Activated naive CD8-positive, alpha-beta T cell treated with anti-CD3 and anti-CD28 coated beads, Interleukin-2, amount 10 ng/mL, durations not matched to agents 7 days and 5 days (primary cell): ENCODE measurements at regions not wholly inside any gene's neighbourhood (a gene's known extent, or its start where the extent isn't known, plus 50 kb on each side); places are given as distances from the start of the nearest gene placed in this dataset.

Source experiments
- ATAC-seq: fragments of 150-1000 bp; cut with Tn5 transposase; one replicate; pipeline ENCODE4 v1.10.0; 2021; ENCODE audit warnings: low read depth, moderate library complexity
- POLR2A ChIA-PET: fragments of 350-600 bp; sonication (Branson Sonifier 250); formaldehyde crosslinking; loops from one replicate; lab custom pipeline; 2021; ENCODE audit warnings: antibody characterized with exemption; lab: Charles Lee
- DNase-seq: peaks from one replicate; pipeline ENCODE4 v3.0.0; 2021
- H3K27ac Mint-ChIP-seq: one replicate; pipeline ENCODE4 v1.8.0; 2022; ENCODE audit warnings: mild to moderate bottlenecking, mixed read lengths
- H3K27me3 Mint-ChIP-seq: one replicate; pipeline ENCODE4 v1.8.0; 2022; ENCODE audit warnings: mild to moderate bottlenecking, moderate library complexity, mixed read lengths
- H3K36me3 Mint-ChIP-seq: one replicate; pipeline ENCODE4 v1.8.0; 2021; ENCODE audit warnings: mild to moderate bottlenecking, mixed read lengths
- H3K4me1 Mint-ChIP-seq: one replicate; pipeline ENCODE4 v1.8.0; 2021; ENCODE audit warnings: mixed read lengths
- H3K4me3 Mint-ChIP-seq: one replicate; pipeline ENCODE4 v1.8.0; 2022; ENCODE audit warnings: mild to moderate bottlenecking, moderate library complexity, mixed read lengths
- H3K9me3 Mint-ChIP-seq: one replicate; pipeline ENCODE4 v1.8.0; 2021; ENCODE audit warnings: mixed read lengths

- H3K4me3 Mint-ChIP-seq, result no peak overlapping the region
- ATAC-seq (no peak), DNase-seq (no peak)
- no peaks in the 10 kb centered on the region for H3K4me1 Mint-ChIP-seq
- no peak overlapping the region for H3K27ac Mint-ChIP-seq
- no peaks in the 10 kb centered on the region for H3K36me3 Mint-ChIP-seq
- POLR2A ChIA-PET, result no interaction called here
- peaks cover 6% of the 10 kb centered on the region for H3K27me3 Mint-ChIP-seq
- no peaks in the 10 kb centered on the region for H3K9me3 Mint-ChIP-seq
Measured at GRCh38 chr14:104423701-104424405, 155.7 kb upstream of the C14orf180 start.

- Mint-ChIP-seq H3K27me3 (peaks cover 2% of the 10 kb centered on the region), H3K4me3 (no peak overlapping the region), H3K9me3 (no peaks in the 10 kb centered on the region), H3K27ac (no peak overlapping the region), H3K36me3 (no peaks in the 10 kb centered on the region), H3K4me1 (no peaks in the 10 kb centered on the region)
- POLR2A ChIA-PET, result no interaction called here
- ATAC-seq, result no peak
- no peak for DNase-seq
Measured at GRCh38 chr14:104424406-104425072, 155.0 kb upstream of the C14orf180 start.

GRCh38 chr14:104425171-104425681 is 154.3 kb upstream of the C14orf180 start:
- H3K36me3 Mint-ChIP-seq, result no peaks in the 10 kb centered on the region
- H3K27me3 Mint-ChIP-seq, result no peaks in the 10 kb centered on the region
- H3K4me3 Mint-ChIP-seq, result no peak overlapping the region
- no peak overlapping the region for H3K27ac Mint-ChIP-seq
- H3K9me3 Mint-ChIP-seq, result no peaks in the 10 kb centered on the region
- ATAC-seq (no peak), DNase-seq (no peak)
- H3K4me1 Mint-ChIP-seq, result no peaks in the 10 kb centered on the region
- POLR2A ChIA-PET, result no interaction called here

GRCh38 chr14:104425763-104426646 is 153.6 kb upstream of the C14orf180 start:
- ATAC-seq (no peak), DNase-seq (no peak)
- Mint-ChIP-seq H3K4me3 (no peak overlapping the region), H3K27ac (no peak overlapping the region), H3K36me3 (no peaks in the 10 kb centered on the region), H3K4me1 (no peaks in the 10 kb centered on the region), H3K27me3 (no peaks in the 10 kb centered on the region), H3K9me3 (no peaks in the 10 kb centered on the region)
- POLR2A ChIA-PET, result no interaction called here

GRCh38 chr14:104427131-104427851 is 152.3 kb upstream of the C14orf180 start:
- no peaks in the 10 kb centered on the region for H3K9me3 Mint-ChIP-seq
- H3K27me3 Mint-ChIP-seq, result no peaks in the 10 kb centered on the region
- POLR2A ChIA-PET, result no interaction called here
- no peak overlapping the region for H3K4me3 Mint-ChIP-seq
- ATAC-seq (no peak), DNase-seq (no peak)
- no peaks in the 10 kb centered on the region for H3K36me3 Mint-ChIP-seq
- H3K27ac Mint-ChIP-seq, result no peak overlapping the region
- no peaks in the 10 kb centered on the region for H3K4me1 Mint-ChIP-seq

- Mint-ChIP-seq H3K36me3 (no peaks in the 10 kb centered on the region), H3K4me1 (no peaks in the 10 kb centered on the region), H3K27me3 (no peaks in the 10 kb centered on the region), H3K4me3 (no peak overlapping the region), H3K27ac (no peak overlapping the region), H3K9me3 (no peaks in the 10 kb centered on the region)
- DNase-seq (no peak), ATAC-seq (no peak)
- POLR2A ChIA-PET, result no interaction called here
Measured at GRCh38 chr14:104428333-104428851, 151.2 kb upstream of the C14orf180 start.

- Mint-ChIP-seq H3K27me3 (no peaks in the 10 kb centered on the region), H3K27ac (no peak overlapping the region), H3K4me1 (no peaks in the 10 kb centered on the region), H3K9me3 (no peaks in the 10 kb centered on the region), H3K4me3 (no peak overlapping the region), H3K36me3 (no peaks in the 10 kb centered on the region)
- no peak for DNase-seq
- POLR2A ChIA-PET, result no interaction called here
- ATAC-seq, result no peak
Measured at GRCh38 chr14:104428860-104429259, 150.7 kb upstream of the C14orf180 start.

GRCh38 chr14:104429291-104429861 is 150.2 kb upstream of the C14orf180 start:
- Mint-ChIP-seq H3K4me1 (no peaks in the 10 kb centered on the region), H3K4me3 (no peak overlapping the region), H3K36me3 (no peaks in the 10 kb centered on the region), H3K27ac (no peak overlapping the region), H3K27me3 (no peaks in the 10 kb centered on the region), H3K9me3 (no peaks in the 10 kb centered on the region)
- POLR2A ChIA-PET, result no interaction called here
- DNase-seq (no peak), ATAC-seq (no peak)

GRCh38 chr14:104431351-104431928 is 148.1 kb upstream of the C14orf180 start:
- H3K4me1 Mint-ChIP-seq, result no peaks in the 10 kb centered on the region
- no peaks in the 10 kb centered on the region for H3K36me3 Mint-ChIP-seq
- no peaks in the 10 kb centered on the region for H3K27me3 Mint-ChIP-seq
- ATAC-seq (no peak), DNase-seq (no peak)
- POLR2A ChIA-PET, result no interaction called here
- H3K4me3 Mint-ChIP-seq, result no peak overlapping the region
- H3K9me3 Mint-ChIP-seq, result no peaks in the 10 kb centered on the region
- H3K27ac Mint-ChIP-seq, result no peak overlapping the region

- POLR2A ChIA-PET, result no interaction called here
- Mint-ChIP-seq H3K36me3 (no peaks in the 10 kb centered on the region), H3K4me3 (no peak overlapping the region), H3K27me3 (no peaks in the 10 kb centered on the region), H3K27ac (no peak overlapping the region), H3K4me1 (no peaks in the 10 kb centered on the region), H3K9me3 (no peaks in the 10 kb centered on the region)
- ATAC-seq (no peak), DNase-seq (no peak)
Measured at GRCh38 chr14:104431929-104432541, 147.5 kb upstream of the C14orf180 start.

- no peaks in the 10 kb centered on the region for H3K4me1 Mint-ChIP-seq
Measured at GRCh38 chr14:104432611-104433231, 146.8 kb upstream of the C14orf180 start.

More at GRCh38 chr14:104432611-104433231, 146.8 kb upstream of the C14orf180 start:
- no peak for ATAC-seq
- Mint-ChIP-seq H3K9me3 (no peaks in the 10 kb centered on the region), H3K4me3 (no peak overlapping the region), H3K27me3 (no peaks in the 10 kb centered on the region), H3K27ac (no peak overlapping the region), H3K36me3 (no peaks in the 10 kb centered on the region)
- POLR2A ChIA-PET, result no interaction called here
- peak; percentile 27 for DNase-seq
